HG02763 (cell line): ENCODE measurements at regions not wholly inside any gene's neighbourhood (a gene's known extent, or its start where the extent isn't known, plus 50 kb on each side); places are given as distances from the start of the nearest gene placed in this dataset.
"Not testable (repeated sequence)": the region's sequence is repeated elsewhere in the genome, so short reads cannot be mapped to it uniquely, and the experiment has no call there.

Experiments
- ATAC-seq: cut with Tn5 transposase; IDR thresholded peaks from one replicate; pipeline ENCODE4 v1.9.1; 2021; ENCODE audit warnings: mild to moderate bottlenecking, moderate library complexity; ENCODE audit not compliant: unreplicated experiment

DNA sequence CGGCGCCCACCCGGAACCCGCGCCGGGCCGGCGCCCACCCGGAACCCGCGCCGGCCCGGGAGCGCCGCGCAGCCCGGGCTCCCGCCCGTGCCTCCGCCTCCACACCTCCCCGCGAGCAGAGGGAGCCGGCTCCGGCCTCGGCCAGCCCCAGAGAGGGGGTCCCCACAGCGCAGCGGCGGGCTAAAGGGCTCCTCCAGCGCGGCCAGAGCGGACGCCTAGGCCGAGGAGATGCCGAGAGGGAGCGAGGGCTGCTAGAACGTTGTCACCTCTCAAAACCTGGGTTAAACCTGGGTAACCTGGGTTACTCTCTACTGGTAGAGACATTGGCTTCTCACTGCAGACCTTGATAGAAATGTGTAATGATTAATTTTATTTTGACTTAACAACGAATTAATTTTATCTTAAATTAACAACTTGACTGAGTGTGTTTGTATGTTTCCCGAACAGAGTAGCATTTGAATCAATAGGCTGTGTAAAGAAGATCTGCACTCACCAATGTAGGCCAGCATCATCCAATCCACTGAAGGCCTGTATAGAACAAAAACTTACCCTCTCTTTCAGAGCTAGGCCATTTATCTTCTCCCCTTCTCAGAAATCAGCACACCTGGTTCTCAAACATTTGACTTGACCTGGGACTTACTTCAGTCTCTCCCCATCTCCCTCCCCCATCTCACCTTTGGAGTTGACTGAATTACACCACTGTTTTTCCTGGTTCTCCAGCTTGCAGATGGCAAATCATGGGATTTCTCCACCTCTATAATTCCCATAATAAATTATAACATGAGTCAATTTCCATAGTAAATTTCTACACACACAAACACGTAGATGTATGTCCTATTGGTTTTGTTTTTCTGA lies 242.7 kb downstream of the ASXL3 start:
- ATAC-seq = no peak

DNA sequence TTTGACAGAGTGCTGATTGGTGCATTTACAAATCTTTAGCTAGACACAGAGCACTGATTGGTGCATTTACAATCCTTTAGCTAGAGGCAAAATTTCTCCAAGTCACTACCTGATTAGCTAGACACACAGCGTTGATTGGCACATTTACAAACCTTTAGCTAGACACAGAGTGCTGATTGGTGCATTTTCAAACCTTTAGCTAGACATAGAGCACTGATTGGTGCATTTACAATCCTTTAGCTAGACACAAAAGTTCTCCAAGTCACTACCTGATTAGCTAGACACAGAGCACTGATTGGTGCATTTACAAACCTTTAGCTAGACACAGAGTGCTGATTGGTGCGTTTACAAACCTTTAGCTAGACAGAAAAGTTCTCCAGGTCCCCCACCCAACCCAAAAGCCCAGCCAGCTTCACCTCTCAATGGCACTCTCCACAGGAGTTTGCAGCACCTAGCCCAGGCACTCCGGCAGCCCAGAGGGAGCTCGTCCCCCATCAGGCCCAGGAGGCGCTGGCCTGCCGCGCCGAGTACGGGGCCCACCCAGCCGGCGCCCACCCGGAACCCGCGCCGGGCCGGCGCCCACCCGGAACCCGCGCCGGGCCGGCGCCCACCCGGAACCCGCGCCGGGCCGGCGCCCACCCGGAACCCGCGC lies 241.8 kb downstream of the ASXL3 start:
- not testable (repeated sequence) for ATAC-seq

DNA sequence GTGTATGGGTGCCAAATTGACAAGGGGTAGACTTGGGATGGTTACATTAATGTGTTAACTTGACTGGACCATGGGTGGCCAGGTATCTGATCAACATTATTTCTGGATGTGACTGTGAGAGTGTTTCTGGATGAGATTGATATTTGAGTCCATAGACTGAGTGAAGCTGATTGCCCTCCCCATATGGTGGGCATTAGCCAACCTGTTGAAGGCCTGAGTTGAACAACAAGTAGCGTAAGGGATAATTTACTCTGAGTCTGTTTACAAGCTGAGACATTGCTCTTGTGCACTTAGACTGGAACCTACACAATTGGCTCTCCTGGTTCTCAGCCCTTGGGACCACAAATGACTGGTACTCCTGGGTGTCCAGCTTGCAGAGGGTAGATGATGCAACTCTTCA lies 240.1 kb downstream of the ASXL3 start:
- no peak for ATAC-seq

GRCh38 chr18:33817096-33817495 lies 239.1 kb downstream of the ASXL3 start:
- no peak for ATAC-seq

GRCh38 chr18:33814546-33814945 lies 236.5 kb downstream of the ASXL3 start:
- ATAC-seq = no peak

GRCh38 chr18:33812186-33812585 lies 234.2 kb downstream of the ASXL3 start:
- no peak for ATAC-seq

DNA sequence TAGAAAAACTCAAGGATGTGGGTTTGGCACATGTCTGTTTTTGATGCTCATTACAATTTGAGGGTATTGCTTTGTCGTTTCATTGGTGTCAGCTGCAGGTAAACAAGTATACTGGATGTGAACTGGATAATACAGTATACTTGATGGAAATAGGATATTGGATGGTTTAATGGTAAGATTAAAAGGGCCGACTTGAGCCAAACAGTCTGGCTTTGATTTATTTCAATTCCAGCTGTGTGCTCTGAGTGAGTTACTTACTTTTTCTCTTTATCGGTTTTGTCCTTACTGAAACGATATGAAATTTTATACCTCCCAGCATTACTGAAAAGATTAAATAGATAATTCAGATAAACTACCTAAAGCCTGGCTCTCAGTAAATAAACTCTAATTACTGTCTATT lies 227.6 kb downstream of the ASXL3 start:
- no peak for ATAC-seq

GRCh38 chr18:33804258-33804657 lies 226.2 kb downstream of the ASXL3 start:
- ATAC-seq = no peak

- ATAC-seq = no peak
Measured at GRCh38 chr18:33803636-33804035, 225.6 kb downstream of the ASXL3 start.

- ATAC-seq = no peak
Measured at GRCh38 chr18:33802955-33803354, 224.9 kb downstream of the ASXL3 start.
